HCT116 (cell line): ENCODE measurements at regions not wholly inside any gene's neighbourhood (a gene's known extent, or its start where the extent isn't known, plus 50 kb on each side); places are given as distances from the start of the nearest gene placed in this dataset.

Experiments used
- EZH2phosphoT487 ChIP-seq: fragments of 200-600 bp; IDR thresholded peaks from 2 replicates; pipeline ENCODE4 v1.6.1; 2018; ENCODE audit warnings: antibody characterized with exemption, borderline replicate concordance
- TF ChIP-seq, protein P1 (sequence below), 3 experiments: fragments of 200-600 bp in 1 of 3; sonication (generic) in 1 of 3; IDR thresholded peaks in 2 of 3; conservative IDR thresholded peaks in 1 of 3; 2 replicates each; pipeline ENCODE4 v1.5.1; 2012 to 2017; ENCODE audit warnings: low read depth in 2 of 3, low read length in 2 of 3, antibody characterized with exemption in 1 of 3, borderline replicate concordance in 1 of 3, control low read depth in 1 of 3, mild to moderate bottlenecking in 1 of 3, mixed read lengths in 1 of 3, mixed run types in 1 of 3, moderate library complexity in 1 of 3; ENCODE audit not compliant: insufficient read depth in 1 of 3

GRCh38 chr6:159594750-159595117 lies 98.3 kb downstream of the SOD2 start:
- TF ChIP-seq EZH2phosphoT487: no peak
- TF ChIP-seq, protein P1, sequence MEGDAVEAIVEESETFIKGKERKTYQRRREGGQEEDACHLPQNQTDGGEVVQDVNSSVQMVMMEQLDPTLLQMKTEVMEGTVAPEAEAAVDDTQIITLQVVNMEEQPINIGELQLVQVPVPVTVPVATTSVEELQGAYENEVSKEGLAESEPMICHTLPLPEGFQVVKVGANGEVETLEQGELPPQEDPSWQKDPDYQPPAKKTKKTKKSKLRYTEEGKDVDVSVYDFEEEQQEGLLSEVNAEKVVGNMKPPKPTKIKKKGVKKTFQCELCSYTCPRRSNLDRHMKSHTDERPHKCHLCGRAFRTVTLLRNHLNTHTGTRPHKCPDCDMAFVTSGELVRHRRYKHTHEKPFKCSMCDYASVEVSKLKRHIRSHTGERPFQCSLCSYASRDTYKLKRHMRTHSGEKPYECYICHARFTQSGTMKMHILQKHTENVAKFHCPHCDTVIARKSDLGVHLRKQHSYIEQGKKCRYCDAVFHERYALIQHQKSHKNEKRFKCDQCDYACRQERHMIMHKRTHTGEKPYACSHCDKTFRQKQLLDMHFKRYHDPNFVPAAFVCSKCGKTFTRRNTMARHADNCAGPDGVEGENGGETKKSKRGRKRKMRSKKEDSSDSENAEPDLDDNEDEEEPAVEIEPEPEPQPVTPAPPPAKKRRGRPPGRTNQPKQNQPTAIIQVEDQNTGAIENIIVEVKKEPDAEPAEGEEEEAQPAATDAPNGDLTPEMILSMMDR (IDR thresholded peaks at IDR 0.05 in 2 of 3, conservative IDR thresholded peaks at IDR 0.05 in 1 of 3; ENCODE audit: borderline replicate concordance in 1 of 3, insufficient read depth in 1 of 3, low read depth in 2 of 3, low read length in 2 of 3): no peak
